IMR-90 (cell line): ENCODE measurements at regions not wholly inside any gene's neighbourhood (a gene's known extent, or its start where the extent isn't known, plus 50 kb on each side); places are given as distances from the start of the nearest gene placed in this dataset.

ENCODE experiments used
- ATAC-seq: fragments of 200-7000 bp; cut with Tn5 transposase; 2 replicates; pipeline ENCODE4 v1.9.1; 2020; ENCODE audit warnings: low read depth, mild to moderate bottlenecking, moderate library complexity
- BruUV-seq: library from RNA; stranded (reverse); fragments of 400-500 nt; replicated peaks from 2 replicates; lab custom pipeline; 2021; lab: Mats Ljungman, UMichigan
- CTCF ChIA-PET: fragments of 300-600 bp; formaldehyde crosslinking; extraction: SDS; loops from one replicate; lab custom pipeline; 2021; ENCODE audit warnings: antibody characterized with exemption; lab: Yijun Ruan, JAX
- POLR2A ChIA-PET: fragments of 300-600 bp; sonication (Branson Sonifier 250); formaldehyde crosslinking; loops from one replicate; lab custom pipeline; 2022; ENCODE audit warnings: antibody characterized with exemption; ENCODE audit not compliant: unreplicated experiment; lab: Charles Lee
- DNase-seq: peaks from one replicate; pipeline ENCODE4 v3.0.0; 2013
- H2AFZ ChIP-seq: replicated peaks from 2 replicates; pipeline ENCODE3; 2013; ENCODE audit warnings: low read length, mild to moderate bottlenecking; ENCODE audit not compliant: poor library complexity
- H2AK5ac ChIP-seq: 2 replicates; pipeline ENCODE4 v1.6.1; 2013; ENCODE audit warnings: low read depth, low read length, inconsistent platforms
- H2AK9ac ChIP-seq: replicated peaks from 2 replicates; pipeline ENCODE3; 2013; ENCODE audit warnings: mild to moderate bottlenecking, low read depth, low read length, moderate library complexity; ENCODE audit not compliant: poor library complexity
- H2BK120ac ChIP-seq: 2 replicates; pipeline ENCODE4 v1.6.1; 2013; ENCODE audit warnings: low read depth, low read length, inconsistent platforms
- H2BK15ac ChIP-seq: 3 replicates; pipeline ENCODE4 v1.6.1; 2013; ENCODE audit warnings: low read depth, low read length, inconsistent platforms
- H2BK20ac ChIP-seq: 2 replicates; pipeline ENCODE4 v1.6.1; 2013; ENCODE audit warnings: low read depth, mild to moderate bottlenecking, inconsistent platforms, low read length, moderate library complexity
- H2BK5ac ChIP-seq: 2 replicates; pipeline ENCODE4 v1.6.1; 2013; ENCODE audit warnings: mild to moderate bottlenecking, low read depth, low read length, inconsistent platforms; ENCODE audit not compliant: poor library complexity, severe bottlenecking
- H3K14ac ChIP-seq: replicated peaks from 2 replicates; pipeline ENCODE4 v1.6.1; 2013; ENCODE audit warnings: low read depth, low read length, inconsistent platforms
- H3K18ac ChIP-seq: 2 replicates; pipeline ENCODE4 v1.6.1; 2013; ENCODE audit warnings: low read depth, low read length, control low read depth
- H3K23ac ChIP-seq: 2 replicates; pipeline ENCODE4 v1.6.1; 2013; ENCODE audit warnings: low read depth, low read length, inconsistent platforms
- H3K27ac ChIP-seq: 2 replicates; pipeline ENCODE4 v1.5.1; 2013; ENCODE audit warnings: mild to moderate bottlenecking, control low read depth, low read length; ENCODE audit not compliant: insufficient read depth
- H3K27me3 ChIP-seq: 2 replicates; pipeline ENCODE4 v1.6.1; 2013; ENCODE audit warnings: low read length; ENCODE audit not compliant: control insufficient read depth, insufficient read depth
- H3K36me3 ChIP-seq: 2 replicates; pipeline ENCODE4 v1.6.1; 2013; ENCODE audit warnings: low read length, mixed read lengths; ENCODE audit not compliant: control insufficient read depth, insufficient read depth
- H3K4ac ChIP-seq: 2 replicates; pipeline ENCODE4 v1.6.1; 2013; ENCODE audit warnings: low read depth, low read length, inconsistent platforms
- H3K4me1 ChIP-seq: 2 replicates; pipeline ENCODE4 v1.6.1; 2013; ENCODE audit warnings: low read length, mixed read lengths; ENCODE audit not compliant: control insufficient read depth, insufficient read depth
- H3K4me2 ChIP-seq: 2 replicates; pipeline ENCODE4 v1.6.1; 2013; ENCODE audit warnings: low read depth, mild to moderate bottlenecking, control low read depth, low read length, moderate library complexity
- H3K4me3 ChIP-seq: 2 replicates; pipeline ENCODE4 v1.5.1; 2013; ENCODE audit warnings: low read depth, mild to moderate bottlenecking, control low read depth, low read length, moderate library complexity; ENCODE audit not compliant: insufficient read depth
- H3K56ac ChIP-seq: 2 replicates; pipeline ENCODE4 v1.6.1; 2013; ENCODE audit warnings: low read length, inconsistent platforms; ENCODE audit not compliant: insufficient read depth; ENCODE audit errors: extremely low read depth
- H3K79me1 ChIP-seq, 2 experiments: 2 replicates each; pipeline ENCODE4 v1.6.1; 2013; ENCODE audit warnings: low read length in 2 of 2, inconsistent platforms in 1 of 2, low read depth in 1 of 2
- H3K9ac ChIP-seq: 2 replicates; pipeline ENCODE4 v1.6.1; 2013; ENCODE audit warnings: low read depth, low read length, control low read depth
- H3K9me1 ChIP-seq: 2 replicates; pipeline ENCODE4 v1.6.1; 2013; ENCODE audit warnings: low read length, inconsistent platforms; ENCODE audit not compliant: insufficient read depth
- H3K9me3 ChIP-seq: 2 replicates; pipeline ENCODE4 v1.6.1; 2013; ENCODE audit warnings: low read length; ENCODE audit not compliant: control insufficient read depth, insufficient read depth
- H4K20me1 ChIP-seq: 2 replicates; pipeline ENCODE4 v1.6.1; 2013; ENCODE audit warnings: low read length, inconsistent platforms; ENCODE audit not compliant: insufficient read depth
- H4K5ac ChIP-seq: 2 replicates; pipeline ENCODE4 v1.6.1; 2013; ENCODE audit warnings: mild to moderate bottlenecking, low read depth, low read length, control low read depth
- H4K8ac ChIP-seq, 2 experiments: 2 replicates each; pipeline ENCODE4 v1.6.1; 2013; ENCODE audit warnings: low read depth in 2 of 2, low read length in 2 of 2, control low read depth in 1 of 2, inconsistent platforms in 1 of 2
- H4K91ac ChIP-seq: 2 replicates; pipeline ENCODE4 v1.6.1; 2013; ENCODE audit warnings: low read depth, low read length, inconsistent platforms; ENCODE audit not compliant: insufficient read depth
- BHLHE40 ChIP-seq: fragments of 150-350 bp; IDR thresholded peaks from 2 replicates; pipeline ENCODE4 v1.6.1; 2016; ENCODE audit warnings: mild to moderate bottlenecking, low read depth, low read length
- FOS ChIP-seq: fragments of 150-350 bp; IDR thresholded peaks from 2 replicates; pipeline ENCODE4 v1.6.1; 2016; ENCODE audit warnings: low read depth, low read length
- MXI1 ChIP-seq: IDR thresholded peaks from 2 replicates; pipeline ENCODE4 v1.6.1; 2012; ENCODE audit warnings: low read depth, mild to moderate bottlenecking, low read length, moderate library complexity, borderline replicate concordance
- POLR2A ChIP-seq: IDR thresholded peaks from 2 replicates; pipeline ENCODE4 v1.6.1; 2012; ENCODE audit warnings: mild to moderate bottlenecking, low read depth, low read length
- RAD21 ChIP-seq: IDR thresholded peaks from 2 replicates; pipeline ENCODE4 v1.6.1; 2012; ENCODE audit warnings: low read length, improper control_type of control experiment
- RFX5 ChIP-seq: IDR thresholded peaks from 2 replicates; pipeline ENCODE4 v1.8.0; 2012; ENCODE audit warnings: low read depth, mild to moderate bottlenecking, low read length, moderate library complexity
- SMC3 ChIP-seq: fragments of 150-350 bp; IDR thresholded peaks from 2 replicates; pipeline ENCODE4 v1.6.1; 2016; ENCODE audit warnings: low read depth, mild to moderate bottlenecking, antibody characterized with exemption, low read length, moderate library complexity
- WGBS, 2 experiments: methylation state at CpG; one replicate each; pipeline versions ENCODE4 v1.1.5 to v1.1.7; 2013; ENCODE audit warnings: missing lambda C conversion rate in 2 of 2; ENCODE audit not compliant: insufficient read length in 1 of 2; ENCODE audit errors: extremely low coverage in 2 of 2; 5-methylcytosine and 5-hydroxymethylcytosine counted together
- dilution Hi-C: fragments of 300-500 bp; cut with HindIII; formaldehyde crosslinking; loops from one replicate; pipeline ENCODE4 v1.14.3; 2018; ENCODE audit warnings: low sequenced_read_pairs; ENCODE audit not compliant: unreplicated experiment
- in situ Hi-C: fragments of 300-500 bp; cut with MboI; formaldehyde crosslinking; loops from 3 replicates; pipeline ENCODE4 v1.14.3; 2019; ENCODE audit warnings: low sequenced_read_pairs, inconsistent platforms, mixed read lengths
- intact Hi-C: fragments of 100-400 bp; cut with micrococcal nuclease; formaldehyde crosslinking; loops from 2 replicates; pipeline ENCODE4 v1.10.0; 2022
- TF ChIP-seq, protein P1 (sequence below): fragments of 150-350 bp; IDR thresholded peaks from 2 replicates; pipeline ENCODE4 v1.6.1; 2017; ENCODE audit warnings: mild to moderate bottlenecking, antibody characterized with exemption, low read length, low read depth

DNA sequence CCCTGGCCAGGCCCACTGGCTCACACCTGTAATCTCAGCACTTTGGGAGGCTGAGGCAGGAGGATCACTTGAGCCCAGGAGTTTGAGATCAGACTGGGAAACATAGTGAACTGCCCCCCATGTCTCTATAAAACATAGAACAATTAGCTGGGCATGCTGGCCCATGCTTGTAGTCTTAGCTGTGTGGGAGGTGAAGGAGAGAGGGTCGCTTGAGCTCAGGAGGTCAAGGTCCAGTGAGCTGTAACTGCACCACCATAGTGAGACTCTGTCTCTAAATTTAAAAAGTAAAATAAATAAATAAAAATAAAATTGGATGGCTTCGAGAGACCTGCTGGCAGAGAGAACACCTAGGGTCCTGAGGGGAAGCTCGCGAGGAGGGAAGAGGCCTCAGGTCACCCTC lies 69.9 kb upstream of the PARD3 start:
- Histone ChIP-seq H3K4me1 (no peaks in the 10 kb centered on the region), H3K4me2 (no peak overlapping the region), H3K9me3 (no peaks in the 10 kb centered on the region), H3K79me1 (no peaks in the 10 kb centered on the region), H2AFZ (no peak overlapping the region), H3K27me3 (peaks cover 9% of the 10 kb centered on the region), H4K91ac (no peak overlapping the region), H2AK9ac (no peak overlapping the region), H3K14ac (no peak overlapping the region), H4K5ac (no peak overlapping the region), H3K36me3 (no peaks in the 10 kb centered on the region), H4K8ac (no peak overlapping the region), H2AK5ac (no peak overlapping the region), H4K20me1 (no peaks in the 10 kb centered on the region), H3K4me3 (no peak overlapping the region), H2BK20ac (no peak overlapping the region), H3K4ac (no peak overlapping the region), H2BK15ac (no peak overlapping the region), H3K27ac (no peak overlapping the region), H3K23ac (no peak overlapping the region), H3K56ac (no peak overlapping the region), H3K9me1 (no peaks in the 10 kb centered on the region), H2BK120ac (no peak overlapping the region), H3K9ac (no peak overlapping the region), H2BK5ac (no peak overlapping the region), H3K18ac (no peak overlapping the region)
- WGBS, 2 experiments, result no CpG with 5 or more reads among the region's 4 CpGs
- BruUV-seq, result no TSS peak
- TF ChIP-seq FOS (no peak), RAD21 (no peak), RFX5 (no peak), MXI1 (no peak), POLR2A (no peak), BHLHE40 (no peak), SMC3 (no peak)
- TF ChIP-seq, protein P1, sequence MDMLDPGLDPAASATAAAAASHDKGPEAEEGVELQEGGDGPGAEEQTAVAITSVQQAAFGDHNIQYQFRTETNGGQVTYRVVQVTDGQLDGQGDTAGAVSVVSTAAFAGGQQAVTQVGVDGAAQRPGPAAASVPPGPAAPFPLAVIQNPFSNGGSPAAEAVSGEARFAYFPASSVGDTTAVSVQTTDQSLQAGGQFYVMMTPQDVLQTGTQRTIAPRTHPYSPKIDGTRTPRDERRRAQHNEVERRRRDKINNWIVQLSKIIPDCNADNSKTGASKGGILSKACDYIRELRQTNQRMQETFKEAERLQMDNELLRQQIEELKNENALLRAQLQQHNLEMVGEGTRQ, result no peak
- ChIA-PET POLR2A (no interaction called here), CTCF (no interaction called here)
- DNase-seq, result no peak
- dilution Hi-C loops (no loop called here), in situ Hi-C loops (no loop called here), intact Hi-C loops (no loop called here)
- ATAC-seq, result no peak
